Stimulated activated naive CD8-positive, alpha-beta T cell treated with anti-CD3 and anti-CD28 coated beads, Interleukin-15, Interleukin-2, amounts not matched to agents 100 ng/mL and 50 ng/mL, for 24 hours (primary cell): ENCODE measurements at regions not wholly inside any gene's neighbourhood (a gene's known extent, or its start where the extent isn't known, plus 50 kb on each side); places are given as distances from the start of the nearest gene placed in this dataset.

Source experiments
- H3K27ac Mint-ChIP-seq: one replicate; pipeline ENCODE4 v1.8.0; 2021; ENCODE audit warnings: mild to moderate bottlenecking, mixed read lengths
- H3K27me3 Mint-ChIP-seq: one replicate; pipeline ENCODE4 v1.8.0; 2021; ENCODE audit warnings: mixed read lengths
- H3K36me3 Mint-ChIP-seq: one replicate; pipeline ENCODE4 v1.8.0; 2021; ENCODE audit warnings: low read depth, mixed read lengths
- H3K4me1 Mint-ChIP-seq: one replicate; pipeline ENCODE4 v1.8.0; 2021; ENCODE audit warnings: low read depth, mixed read lengths
- H3K4me3 Mint-ChIP-seq: one replicate; pipeline ENCODE4 v1.8.0; 2021; ENCODE audit warnings: mild to moderate bottlenecking, mixed read lengths
- H3K9me3 Mint-ChIP-seq: one replicate; pipeline ENCODE4 v1.8.0; 2021; ENCODE audit warnings: mixed read lengths

GRCh38 chr9:99577351-99577750 lies 244.3 kb upstream of the NR4A3 start:
- H3K4me3 Mint-ChIP-seq = no peak overlapping the region
- peaks cover under 1% of the 10 kb centered on the region for H3K27me3 Mint-ChIP-seq
- no peak overlapping the region for H3K27ac Mint-ChIP-seq
- H3K9me3 Mint-ChIP-seq = no peaks in the 10 kb centered on the region
- peaks cover 3% of the 10 kb centered on the region for H3K4me1 Mint-ChIP-seq
- H3K36me3 Mint-ChIP-seq = no peaks in the 10 kb centered on the region

GRCh38 chr9:99578666-99579065 lies 243.0 kb upstream of the NR4A3 start:
- Mint-ChIP-seq H3K4me3 (no peak overlapping the region), H3K9me3 (no peaks in the 10 kb centered on the region), H3K36me3 (no peaks in the 10 kb centered on the region), H3K27ac (no peak overlapping the region), H3K27me3 (peaks cover 5% of the 10 kb centered on the region), H3K4me1 (peaks cover 3% of the 10 kb centered on the region)

- Mint-ChIP-seq H3K36me3 (no peaks in the 10 kb centered on the region), H3K27ac (no peak overlapping the region), H3K27me3 (peaks cover 5% of the 10 kb centered on the region), H3K4me1 (peaks cover 3% of the 10 kb centered on the region), H3K4me3 (no peak overlapping the region), H3K9me3 (no peaks in the 10 kb centered on the region)
Observed at GRCh38 chr9:99579964-99580363, 241.7 kb upstream of the NR4A3 start.

- peaks cover 13% of the 10 kb centered on the region for H3K27me3 Mint-ChIP-seq
- no peaks in the 10 kb centered on the region for H3K9me3 Mint-ChIP-seq
- no peak overlapping the region for H3K4me3 Mint-ChIP-seq
- H3K4me1 Mint-ChIP-seq = no peaks in the 10 kb centered on the region
- no peaks in the 10 kb centered on the region for H3K36me3 Mint-ChIP-seq
- no peak overlapping the region for H3K27ac Mint-ChIP-seq
Observed at GRCh38 chr9:99582814-99583213, 238.9 kb upstream of the NR4A3 start.

GRCh38 chr9:99588299-99588698 lies 233.4 kb upstream of the NR4A3 start:
- Mint-ChIP-seq H3K4me3 (no peak overlapping the region), H3K9me3 (no peaks in the 10 kb centered on the region), H3K27me3 (peaks cover 26% of the 10 kb centered on the region), H3K27ac (no peak overlapping the region), H3K4me1 (peaks cover 6% of the 10 kb centered on the region), H3K36me3 (no peaks in the 10 kb centered on the region)

- H3K9me3 Mint-ChIP-seq = no peaks in the 10 kb centered on the region
- H3K4me1 Mint-ChIP-seq = peaks cover 6% of the 10 kb centered on the region
- H3K4me3 Mint-ChIP-seq = no peak overlapping the region
- no peak overlapping the region for H3K27ac Mint-ChIP-seq
- H3K36me3 Mint-ChIP-seq = no peaks in the 10 kb centered on the region
- peaks cover 22% of the 10 kb centered on the region for H3K27me3 Mint-ChIP-seq
Observed at GRCh38 chr9:99588747-99589146, 232.9 kb upstream of the NR4A3 start.

GRCh38 chr9:99590410-99590809 lies 231.3 kb upstream of the NR4A3 start:
- Mint-ChIP-seq H3K4me3 (no peak overlapping the region), H3K4me1 (peaks cover 7% of the 10 kb centered on the region), H3K27me3 (peaks cover 26% of the 10 kb centered on the region), H3K27ac (no peak overlapping the region), H3K9me3 (no peaks in the 10 kb centered on the region), H3K36me3 (no peaks in the 10 kb centered on the region)

GRCh38 chr9:99590840-99591239 lies 230.8 kb upstream of the NR4A3 start:
- Mint-ChIP-seq H3K27me3 (peaks cover 30% of the 10 kb centered on the region), H3K9me3 (no peaks in the 10 kb centered on the region), H3K36me3 (no peaks in the 10 kb centered on the region), H3K27ac (no peak overlapping the region), H3K4me3 (no peak overlapping the region), H3K4me1 (peaks cover 12% of the 10 kb centered on the region)

- Mint-ChIP-seq H3K27ac (no peak overlapping the region), H3K4me3 (no peak overlapping the region)
Observed at GRCh38 chr9:99591770-99592169, 229.9 kb upstream of the NR4A3 start.

GRCh38 chr9:99592834-99593574 lies 228.7 kb upstream of the NR4A3 start:
- H3K27ac Mint-ChIP-seq = no peak overlapping the region
- peaks cover 16% of the 10 kb centered on the region for H3K4me1 Mint-ChIP-seq
- no peak overlapping the region for H3K4me3 Mint-ChIP-seq
- peaks cover 23% of the 10 kb centered on the region for H3K27me3 Mint-ChIP-seq
- H3K9me3 Mint-ChIP-seq = no peaks in the 10 kb centered on the region
- no peaks in the 10 kb centered on the region for H3K36me3 Mint-ChIP-seq

More at GRCh38 chr9:99591770-99592169, 229.9 kb upstream of the NR4A3 start:
- Mint-ChIP-seq H3K27me3 (peaks cover 23% of the 10 kb centered on the region), H3K9me3 (no peaks in the 10 kb centered on the region), H3K36me3 (no peaks in the 10 kb centered on the region), H3K4me1 (peaks cover 16% of the 10 kb centered on the region)

GRCh38 chr9:99593610-99594009 lies 228.1 kb upstream of the NR4A3 start:
- H3K27ac Mint-ChIP-seq = no peak overlapping the region
- H3K36me3 Mint-ChIP-seq = no peaks in the 10 kb centered on the region
- peaks cover 16% of the 10 kb centered on the region for H3K4me1 Mint-ChIP-seq
- H3K9me3 Mint-ChIP-seq = no peaks in the 10 kb centered on the region
- peaks cover 23% of the 10 kb centered on the region for H3K27me3 Mint-ChIP-seq
- no peak overlapping the region for H3K4me3 Mint-ChIP-seq

- H3K27ac Mint-ChIP-seq = no peak overlapping the region
- H3K27me3 Mint-ChIP-seq = peaks cover 23% of the 10 kb centered on the region
- no peaks in the 10 kb centered on the region for H3K36me3 Mint-ChIP-seq
- no peaks in the 10 kb centered on the region for H3K9me3 Mint-ChIP-seq
- peaks cover 16% of the 10 kb centered on the region for H3K4me1 Mint-ChIP-seq
- no peak overlapping the region for H3K4me3 Mint-ChIP-seq
Observed at GRCh38 chr9:99594056-99594780, 227.5 kb upstream of the NR4A3 start.

GRCh38 chr9:99595796-99596195 lies 225.9 kb upstream of the NR4A3 start:
- peaks cover 16% of the 10 kb centered on the region for H3K4me1 Mint-ChIP-seq
- H3K36me3 Mint-ChIP-seq = no peaks in the 10 kb centered on the region
- H3K4me3 Mint-ChIP-seq = no peak overlapping the region
- H3K27me3 Mint-ChIP-seq = peaks cover 16% of the 10 kb centered on the region
- H3K27ac Mint-ChIP-seq = peak overlapping the region; percentile 63
- no peaks in the 10 kb centered on the region for H3K9me3 Mint-ChIP-seq

- H3K27ac Mint-ChIP-seq = no peak overlapping the region
- no peaks in the 10 kb centered on the region for H3K36me3 Mint-ChIP-seq
- no peak overlapping the region for H3K4me3 Mint-ChIP-seq
- peaks cover 9% of the 10 kb centered on the region for H3K27me3 Mint-ChIP-seq
- no peaks in the 10 kb centered on the region for H3K9me3 Mint-ChIP-seq
- H3K4me1 Mint-ChIP-seq = peaks cover 10% of the 10 kb centered on the region
Observed at GRCh38 chr9:99601571-99602111, 220.0 kb upstream of the NR4A3 start.

- H3K4me3 Mint-ChIP-seq = no peak overlapping the region
- no peaks in the 10 kb centered on the region for H3K36me3 Mint-ChIP-seq
- H3K9me3 Mint-ChIP-seq = no peaks in the 10 kb centered on the region
- H3K4me1 Mint-ChIP-seq = peaks cover 10% of the 10 kb centered on the region
- H3K27me3 Mint-ChIP-seq = peaks cover 10% of the 10 kb centered on the region
- peak overlapping the region; percentile 10 for H3K27ac Mint-ChIP-seq
Observed at GRCh38 chr9:99602854-99603253, 218.8 kb upstream of the NR4A3 start.
